IMR-90 (cell line): ENCODE measurements at regions not wholly inside any gene's neighbourhood (a gene's known extent, or its start where the extent isn't known, plus 50 kb on each side); places are given as distances from the start of the nearest gene placed in this dataset.

Source experiments
- ATAC-seq: fragments of 200-7000 bp; cut with Tn5 transposase; 2 replicates; pipeline ENCODE4 v1.9.1; 2020; ENCODE audit warnings: low read depth, mild to moderate bottlenecking, moderate library complexity
- BruUV-seq: library from RNA; stranded (reverse); fragments of 400-500 nt; replicated peaks from 2 replicates; lab custom pipeline; 2021; lab: Mats Ljungman, UMichigan
- CTCF ChIA-PET: fragments of 300-600 bp; formaldehyde crosslinking; extraction: SDS; loops from one replicate; lab custom pipeline; 2021; ENCODE audit warnings: antibody characterized with exemption; lab: Yijun Ruan, JAX
- POLR2A ChIA-PET: fragments of 300-600 bp; sonication (Branson Sonifier 250); formaldehyde crosslinking; loops from one replicate; lab custom pipeline; 2022; ENCODE audit warnings: antibody characterized with exemption; ENCODE audit not compliant: unreplicated experiment; lab: Charles Lee
- DNase-seq: peaks from one replicate; pipeline ENCODE4 v3.0.0; 2013
- H2AFZ ChIP-seq: replicated peaks from 2 replicates; pipeline ENCODE3; 2013; ENCODE audit warnings: low read length, mild to moderate bottlenecking; ENCODE audit not compliant: poor library complexity
- H2AK5ac ChIP-seq: 2 replicates; pipeline ENCODE4 v1.6.1; 2013; ENCODE audit warnings: low read depth, low read length, inconsistent platforms
- H2AK9ac ChIP-seq: replicated peaks from 2 replicates; pipeline ENCODE3; 2013; ENCODE audit warnings: mild to moderate bottlenecking, low read depth, low read length, moderate library complexity; ENCODE audit not compliant: poor library complexity
- H2BK120ac ChIP-seq: 2 replicates; pipeline ENCODE4 v1.6.1; 2013; ENCODE audit warnings: low read depth, low read length, inconsistent platforms
- H2BK15ac ChIP-seq: 3 replicates; pipeline ENCODE4 v1.6.1; 2013; ENCODE audit warnings: low read depth, low read length, inconsistent platforms
- H2BK20ac ChIP-seq: 2 replicates; pipeline ENCODE4 v1.6.1; 2013; ENCODE audit warnings: low read depth, mild to moderate bottlenecking, inconsistent platforms, low read length, moderate library complexity
- H2BK5ac ChIP-seq: 2 replicates; pipeline ENCODE4 v1.6.1; 2013; ENCODE audit warnings: mild to moderate bottlenecking, low read depth, low read length, inconsistent platforms; ENCODE audit not compliant: poor library complexity, severe bottlenecking
- H3K14ac ChIP-seq: replicated peaks from 2 replicates; pipeline ENCODE4 v1.6.1; 2013; ENCODE audit warnings: low read depth, low read length, inconsistent platforms
- H3K18ac ChIP-seq: 2 replicates; pipeline ENCODE4 v1.6.1; 2013; ENCODE audit warnings: low read depth, low read length, control low read depth
- H3K23ac ChIP-seq: 2 replicates; pipeline ENCODE4 v1.6.1; 2013; ENCODE audit warnings: low read depth, low read length, inconsistent platforms
- H3K27ac ChIP-seq: 2 replicates; pipeline ENCODE4 v1.5.1; 2013; ENCODE audit warnings: mild to moderate bottlenecking, control low read depth, low read length; ENCODE audit not compliant: insufficient read depth
- H3K27me3 ChIP-seq: 2 replicates; pipeline ENCODE4 v1.6.1; 2013; ENCODE audit warnings: low read length; ENCODE audit not compliant: control insufficient read depth, insufficient read depth
- H3K36me3 ChIP-seq: 2 replicates; pipeline ENCODE4 v1.6.1; 2013; ENCODE audit warnings: low read length, mixed read lengths; ENCODE audit not compliant: control insufficient read depth, insufficient read depth
- H3K4ac ChIP-seq: 2 replicates; pipeline ENCODE4 v1.6.1; 2013; ENCODE audit warnings: low read depth, low read length, inconsistent platforms
- H3K4me1 ChIP-seq: 2 replicates; pipeline ENCODE4 v1.6.1; 2013; ENCODE audit warnings: low read length, mixed read lengths; ENCODE audit not compliant: control insufficient read depth, insufficient read depth
- H3K4me2 ChIP-seq: 2 replicates; pipeline ENCODE4 v1.6.1; 2013; ENCODE audit warnings: low read depth, mild to moderate bottlenecking, control low read depth, low read length, moderate library complexity
- H3K4me3 ChIP-seq: 2 replicates; pipeline ENCODE4 v1.5.1; 2013; ENCODE audit warnings: low read depth, mild to moderate bottlenecking, control low read depth, low read length, moderate library complexity; ENCODE audit not compliant: insufficient read depth
- H3K56ac ChIP-seq: 2 replicates; pipeline ENCODE4 v1.6.1; 2013; ENCODE audit warnings: low read length, inconsistent platforms; ENCODE audit not compliant: insufficient read depth; ENCODE audit errors: extremely low read depth
- H3K79me1 ChIP-seq, 2 experiments: 2 replicates each; pipeline ENCODE4 v1.6.1; 2013; ENCODE audit warnings: low read length in 2 of 2, inconsistent platforms in 1 of 2, low read depth in 1 of 2
- H3K9ac ChIP-seq: 2 replicates; pipeline ENCODE4 v1.6.1; 2013; ENCODE audit warnings: low read depth, low read length, control low read depth
- H3K9me1 ChIP-seq: 2 replicates; pipeline ENCODE4 v1.6.1; 2013; ENCODE audit warnings: low read length, inconsistent platforms; ENCODE audit not compliant: insufficient read depth
- H3K9me3 ChIP-seq: 2 replicates; pipeline ENCODE4 v1.6.1; 2013; ENCODE audit warnings: low read length; ENCODE audit not compliant: control insufficient read depth, insufficient read depth
- H4K20me1 ChIP-seq: 2 replicates; pipeline ENCODE4 v1.6.1; 2013; ENCODE audit warnings: low read length, inconsistent platforms; ENCODE audit not compliant: insufficient read depth
- H4K5ac ChIP-seq: 2 replicates; pipeline ENCODE4 v1.6.1; 2013; ENCODE audit warnings: mild to moderate bottlenecking, low read depth, low read length, control low read depth
- H4K8ac ChIP-seq, 2 experiments: 2 replicates each; pipeline ENCODE4 v1.6.1; 2013; ENCODE audit warnings: low read depth in 2 of 2, low read length in 2 of 2, control low read depth in 1 of 2, inconsistent platforms in 1 of 2
- H4K91ac ChIP-seq: 2 replicates; pipeline ENCODE4 v1.6.1; 2013; ENCODE audit warnings: low read depth, low read length, inconsistent platforms; ENCODE audit not compliant: insufficient read depth
- BHLHE40 ChIP-seq: fragments of 150-350 bp; IDR thresholded peaks from 2 replicates; pipeline ENCODE4 v1.6.1; 2016; ENCODE audit warnings: mild to moderate bottlenecking, low read depth, low read length
- CEBPB ChIP-seq: IDR thresholded peaks from 2 replicates; pipeline ENCODE4 v1.6.1; 2012; ENCODE audit warnings: low read depth, low read length, improper control_type of control experiment
- CHD1 ChIP-seq: IDR thresholded peaks from 2 replicates; pipeline ENCODE4 v1.6.1; 2012; ENCODE audit warnings: low read depth, low read length, improper control_type of control experiment
- FOS ChIP-seq: fragments of 150-350 bp; IDR thresholded peaks from 2 replicates; pipeline ENCODE4 v1.6.1; 2016; ENCODE audit warnings: low read depth, low read length
- MAFK ChIP-seq: IDR thresholded peaks from 2 replicates; pipeline ENCODE4 v1.6.1; 2012; ENCODE audit warnings: low read depth, low read length, improper control_type of control experiment
- MAZ ChIP-seq: IDR thresholded peaks from 2 replicates; pipeline ENCODE4 v1.6.1; 2012; ENCODE audit warnings: low read depth, mild to moderate bottlenecking, low read length, improper control_type of control experiment, moderate library complexity, borderline replicate concordance
- MXI1 ChIP-seq: IDR thresholded peaks from 2 replicates; pipeline ENCODE4 v1.6.1; 2012; ENCODE audit warnings: low read depth, mild to moderate bottlenecking, low read length, moderate library complexity, borderline replicate concordance
- NFE2L2 ChIP-seq: fragments of 150-350 bp; IDR thresholded peaks from 2 replicates; pipeline ENCODE4 v1.6.1; 2016; ENCODE audit warnings: low read depth, mild to moderate bottlenecking, low read length
- POLR2A ChIP-seq: IDR thresholded peaks from 2 replicates; pipeline ENCODE4 v1.6.1; 2012; ENCODE audit warnings: mild to moderate bottlenecking, low read depth, low read length
- RAD21 ChIP-seq: IDR thresholded peaks from 2 replicates; pipeline ENCODE4 v1.6.1; 2012; ENCODE audit warnings: low read length, improper control_type of control experiment
- RCOR1 ChIP-seq: IDR thresholded peaks from 2 replicates; pipeline ENCODE4 v1.6.1; 2012; ENCODE audit warnings: mild to moderate bottlenecking, low read length, improper control_type of control experiment; ENCODE audit not compliant: insufficient replicate concordance
- RFX5 ChIP-seq: IDR thresholded peaks from 2 replicates; pipeline ENCODE4 v1.8.0; 2012; ENCODE audit warnings: low read depth, mild to moderate bottlenecking, low read length, moderate library complexity
- SMC3 ChIP-seq: fragments of 150-350 bp; IDR thresholded peaks from 2 replicates; pipeline ENCODE4 v1.6.1; 2016; ENCODE audit warnings: low read depth, mild to moderate bottlenecking, antibody characterized with exemption, low read length, moderate library complexity
- WGBS, 2 experiments: methylation state at CpG; one replicate each; pipeline versions ENCODE4 v1.1.5 to v1.1.7; 2013; ENCODE audit warnings: missing lambda C conversion rate in 2 of 2; ENCODE audit not compliant: insufficient read length in 1 of 2; ENCODE audit errors: extremely low coverage in 2 of 2; 5-methylcytosine and 5-hydroxymethylcytosine counted together
- dilution Hi-C: fragments of 300-500 bp; cut with HindIII; formaldehyde crosslinking; loops from one replicate; pipeline ENCODE4 v1.14.3; 2018; ENCODE audit warnings: low sequenced_read_pairs; ENCODE audit not compliant: unreplicated experiment
- in situ Hi-C: fragments of 300-500 bp; cut with MboI; formaldehyde crosslinking; loops from 3 replicates; pipeline ENCODE4 v1.14.3; 2019; ENCODE audit warnings: low sequenced_read_pairs, inconsistent platforms, mixed read lengths
- intact Hi-C: fragments of 100-400 bp; cut with micrococcal nuclease; formaldehyde crosslinking; loops from 2 replicates; pipeline ENCODE4 v1.10.0; 2022
- TF ChIP-seq, protein P1 (sequence below): conservative IDR thresholded peaks from 2 replicates; pipeline ENCODE4 v1.5.1; 2012; ENCODE audit warnings: mild to moderate bottlenecking, low read depth, low read length, improper control_type of control experiment

GRCh38 chr5:58207076-58207475, 252.8 kb downstream of the PLK2 start:
- no peaks in the 10 kb centered on the region for H3K9me3 ChIP-seq
- CTCF ChIA-PET: no interaction called here
- POLR2A ChIA-PET: no interaction called here

More at GRCh38 chr5:58207076-58207475, 252.8 kb downstream of the PLK2 start:
- H3K27me3 ChIP-seq: no peaks in the 10 kb centered on the region
- H3K79me1 ChIP-seq: no peaks in the 10 kb centered on the region
- no peak overlapping the region for H3K56ac ChIP-seq
- H4K8ac ChIP-seq: no peak overlapping the region
- no CpG with 5 or more reads among the region's 1 CpG for WGBS, 2 experiments
- H3K27ac ChIP-seq: no peak overlapping the region
- no peak overlapping the region for H3K4me2 ChIP-seq
- no peak overlapping the region for H3K4ac ChIP-seq
- no peak overlapping the region for H3K14ac ChIP-seq
- H2AFZ ChIP-seq: no peak overlapping the region
- no peak overlapping the region for H3K9ac ChIP-seq
- H2BK15ac ChIP-seq: no peak overlapping the region
- no peaks in the 10 kb centered on the region for H4K20me1 ChIP-seq
- ATAC-seq (no peak), DNase-seq (no peak)
- H2AK9ac ChIP-seq: no peak overlapping the region
- no peak overlapping the region for H3K23ac ChIP-seq
- no peak overlapping the region for H4K5ac ChIP-seq
- intact Hi-C loops: no loop called here
- no peak overlapping the region for H3K18ac ChIP-seq
- no peaks in the 10 kb centered on the region for H3K36me3 ChIP-seq
- in situ Hi-C loops: no loop called here
- H3K4me1 ChIP-seq: no peaks in the 10 kb centered on the region
- no peak overlapping the region for H3K4me3 ChIP-seq
- TF ChIP-seq RCOR1 (no peak), FOS (no peak), MAZ (no peak), CHD1 (no peak), BHLHE40 (no peak), CEBPB (no peak), SMC3 (no peak), RFX5 (no peak), MAFK (no peak), MXI1 (no peak), RAD21 (no peak), POLR2A (no peak), NFE2L2 (no peak)
- TF ChIP-seq, protein P1, sequence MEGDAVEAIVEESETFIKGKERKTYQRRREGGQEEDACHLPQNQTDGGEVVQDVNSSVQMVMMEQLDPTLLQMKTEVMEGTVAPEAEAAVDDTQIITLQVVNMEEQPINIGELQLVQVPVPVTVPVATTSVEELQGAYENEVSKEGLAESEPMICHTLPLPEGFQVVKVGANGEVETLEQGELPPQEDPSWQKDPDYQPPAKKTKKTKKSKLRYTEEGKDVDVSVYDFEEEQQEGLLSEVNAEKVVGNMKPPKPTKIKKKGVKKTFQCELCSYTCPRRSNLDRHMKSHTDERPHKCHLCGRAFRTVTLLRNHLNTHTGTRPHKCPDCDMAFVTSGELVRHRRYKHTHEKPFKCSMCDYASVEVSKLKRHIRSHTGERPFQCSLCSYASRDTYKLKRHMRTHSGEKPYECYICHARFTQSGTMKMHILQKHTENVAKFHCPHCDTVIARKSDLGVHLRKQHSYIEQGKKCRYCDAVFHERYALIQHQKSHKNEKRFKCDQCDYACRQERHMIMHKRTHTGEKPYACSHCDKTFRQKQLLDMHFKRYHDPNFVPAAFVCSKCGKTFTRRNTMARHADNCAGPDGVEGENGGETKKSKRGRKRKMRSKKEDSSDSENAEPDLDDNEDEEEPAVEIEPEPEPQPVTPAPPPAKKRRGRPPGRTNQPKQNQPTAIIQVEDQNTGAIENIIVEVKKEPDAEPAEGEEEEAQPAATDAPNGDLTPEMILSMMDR: no peak
- H2BK5ac ChIP-seq: no peak overlapping the region
- H2AK5ac ChIP-seq: no peak overlapping the region
- no peaks in the 10 kb centered on the region for H3K9me1 ChIP-seq
- BruUV-seq: no TSS peak
- dilution Hi-C loops: no loop called here
- no peak overlapping the region for H2BK20ac ChIP-seq
- H4K91ac ChIP-seq: no peak overlapping the region
- H2BK120ac ChIP-seq: no peak overlapping the region
